Suprapubic skin (tissue), 4 donors: ENCODE measurements at regions not wholly inside any gene's neighbourhood (a gene's known extent, or its start where the extent isn't known, plus 50 kb on each side); places are given as distances from the start of the nearest gene placed in this dataset.

Experiments
- CTCF ChIP-seq, 2 donors: fragments of 200-600 bp in 1 of 2; fragments of 450-650 bp in 1 of 2; sonication (generic) in 1 of 2; IDR thresholded peaks; one replicate each; pipeline ENCODE4 v1.5.1; 2016 to 2019; ENCODE audit warnings: antibody characterized with exemption in 2 of 2, mild to moderate bottlenecking in 1 of 2, moderate library complexity in 1 of 2
- POLR2A ChIP-seq, 2 donors: fragments of 450-650 bp; IDR thresholded peaks; one replicate each; pipeline ENCODE4 v1.6.1; 2017; ENCODE audit warnings: antibody characterized with exemption in 2 of 2, mild to moderate bottlenecking in 2 of 2, moderate library complexity in 2 of 2
- POLR2AphosphoS5 ChIP-seq, 3 donors: sonication (generic); formaldehyde crosslinking; IDR thresholded peaks; one replicate each; pipeline ENCODE4 v1.6.1; 2017; ENCODE audit warnings: antibody characterized with exemption in 3 of 3

- no peak for TF ChIP-seq CTCF (IDR thresholded peaks at IDR 0.05)
- TF ChIP-seq POLR2A (IDR thresholded peaks at IDR 0.05) = no peak
- no peak for TF ChIP-seq POLR2AphosphoS5 (IDR thresholded peaks at IDR 0.05)
Observed at GRCh38 chr2:8414946-8415879, 266.6 kb upstream of the ID2 start.
